GM06990 (cell line): ENCODE measurements at regions not wholly inside any gene's neighbourhood (a gene's known extent, or its start where the extent isn't known, plus 50 kb on each side); places are given as distances from the start of the nearest gene placed in this dataset.
"Not testable (repeated sequence)": the region's sequence is repeated elsewhere in the genome, so short reads cannot be mapped to it uniquely, and the experiment has no call there.

Experiments used
- DNase-seq: peaks from one replicate; pipeline ENCODE4 v3.0.0-alpha.2; 2011; ENCODE audit not compliant: insufficient read length; ENCODE audit errors: extremely low read depth
- H3K27me3 ChIP-seq: replicated peaks from 2 replicates; pipeline ENCODE4 v1.6.0; 2011; ENCODE audit warnings: low read length; ENCODE audit not compliant: control insufficient read depth, insufficient read depth
- H3K36me3 ChIP-seq: 2 replicates; pipeline ENCODE4 v1.5.1; 2011; ENCODE audit warnings: low read length; ENCODE audit not compliant: control insufficient read depth, insufficient read depth
- H3K4me3 ChIP-seq: replicated peaks from 2 replicates; pipeline ENCODE4 v1.5.1; 2011; ENCODE audit warnings: low read depth, mild to moderate bottlenecking, control low read depth, low read length
- CTCF ChIP-seq: IDR thresholded peaks from 2 replicates; pipeline ENCODE4 v1.5.1; 2011; ENCODE audit warnings: low read length, control low read depth, mild to moderate bottlenecking, inconsistent platforms; ENCODE audit not compliant: insufficient read depth, poor library complexity, severe bottlenecking

- H3K4me3 ChIP-seq, result no peak overlapping the region
- no peak for DNase-seq
- no peak for TF ChIP-seq CTCF
- H3K36me3 ChIP-seq, result no peaks in the 10 kb centered on the region
- no peaks in the 10 kb centered on the region for H3K27me3 ChIP-seq
Observed at GRCh38 chr16:25546791-25547190, 145.0 kb upstream of the HS3ST4 start.

GRCh38 chr16:25544294-25544693 lies 147.5 kb upstream of the HS3ST4 start:
- Histone ChIP-seq H3K4me3 (no peak overlapping the region), H3K36me3 (no peaks in the 10 kb centered on the region), H3K27me3 (no peaks in the 10 kb centered on the region)
- TF ChIP-seq CTCF, result no peak
- DNase-seq, result no peak

GRCh38 chr16:25542306-25542705 lies 149.5 kb upstream of the HS3ST4 start:
- no peak for DNase-seq
- no peak for TF ChIP-seq CTCF
- no peaks in the 10 kb centered on the region for H3K27me3 ChIP-seq
- H3K36me3 ChIP-seq, result no peaks in the 10 kb centered on the region
- no peak overlapping the region for H3K4me3 ChIP-seq

GRCh38 chr16:25539767-25540166 lies 152.0 kb upstream of the HS3ST4 start:
- not testable (repeated sequence) for DNase-seq, H3K4me3 ChIP-seq, H3K36me3 ChIP-seq, H3K27me3 ChIP-seq

GRCh38 chr16:25523183-25523582 lies 168.6 kb upstream of the HS3ST4 start:
- DNase-seq, result no peak
- no peaks in the 10 kb centered on the region for H3K36me3 ChIP-seq
- no peaks in the 10 kb centered on the region for H3K27me3 ChIP-seq
- no peak overlapping the region for H3K4me3 ChIP-seq
- TF ChIP-seq CTCF, result no peak

- Histone ChIP-seq H3K36me3 (no peaks in the 10 kb centered on the region), H3K27me3 (no peaks in the 10 kb centered on the region), H3K4me3 (no peak overlapping the region)
- TF ChIP-seq CTCF, result no peak
- DNase-seq, result no peak
Observed at GRCh38 chr16:25512041-25512440, 179.7 kb upstream of the HS3ST4 start.
